ENCODE measurements at regions not wholly inside any gene's neighbourhood (a gene's known extent, or its start where the extent isn't known, plus 50 kb on each side); places are given as distances from the start of the nearest gene placed in this dataset.

- TF ChIP-seq, protein P1, sequence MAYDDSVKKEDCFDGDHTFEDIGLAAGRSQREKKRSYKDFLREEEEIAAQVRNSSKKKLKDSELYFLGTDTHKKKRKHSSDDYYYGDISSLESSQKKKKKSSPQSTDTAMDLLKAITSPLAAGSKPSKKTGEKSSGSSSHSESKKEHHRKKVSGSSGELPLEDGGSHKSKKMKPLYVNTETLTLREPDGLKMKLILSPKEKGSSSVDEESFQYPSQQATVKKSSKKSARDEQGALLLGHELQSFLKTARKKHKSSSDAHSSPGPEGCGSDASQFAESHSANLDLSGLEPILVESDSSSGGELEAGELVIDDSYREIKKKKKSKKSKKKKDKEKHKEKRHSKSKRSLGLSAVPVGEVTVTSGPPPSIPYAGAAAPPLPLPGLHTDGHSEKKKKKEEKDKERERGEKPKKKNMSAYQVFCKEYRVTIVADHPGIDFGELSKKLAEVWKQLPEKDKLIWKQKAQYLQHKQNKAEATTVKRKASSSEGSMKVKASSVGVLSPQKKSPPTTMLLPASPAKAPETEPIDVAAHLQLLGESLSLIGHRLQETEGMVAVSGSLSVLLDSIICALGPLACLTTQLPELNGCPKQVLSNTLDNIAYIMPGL (CRISPR knock-in tag; IDR thresholded peaks at IDR 0.05; ENCODE audit: borderline replicate concordance in 1 of 2, low read depth in 1 of 2), result no peak
Observed at GRCh38 chr10:30694518-30695228, 65.1 kb upstream of the LYZL2 start (continued).

DNA sequence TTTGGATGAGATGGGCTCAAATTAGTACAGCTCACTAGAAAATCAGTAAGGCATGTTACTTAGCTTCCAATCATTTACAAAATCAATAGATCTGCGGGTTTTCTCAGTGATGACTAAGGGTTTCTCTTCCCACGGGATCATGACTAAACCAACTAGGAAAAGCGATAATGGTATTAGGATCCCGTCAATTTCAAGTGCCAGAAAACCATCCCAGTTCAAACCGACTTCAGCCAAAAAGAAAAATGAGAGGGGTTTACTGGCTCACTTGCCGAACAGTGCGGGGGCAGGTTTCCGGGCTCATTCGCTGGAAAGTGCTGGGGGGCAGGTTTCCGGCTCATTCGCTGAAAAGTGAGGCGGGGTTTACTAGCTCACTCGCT, 62.1 kb upstream of the LYZL2 start:
- in situ Hi-C loops (cut with HindIII; ENCODE audit: extremely low pct_ligation_motif_present, low pct_unique_long_range_greater_than_20kb), result no loop called here
- Histone ChIP-seq H2AFZ (ENCODE audit: low read length) (no peak overlapping the region), H3K27ac (ENCODE audit: extremely low read length, insufficient read depth, low read length) (no peak overlapping the region), H3K4me2 (ENCODE audit: low read depth, low read length) (no peak overlapping the region), H4K20me1 (ENCODE audit: insufficient read depth, low read length) (no peaks in the 10 kb centered on the region), H3K4me1 (ENCODE audit: insufficient read depth, low read length) (no peaks in the 10 kb centered on the region), H3K9me3 (ENCODE audit: low read length) (no peaks in the 10 kb centered on the region), H3K36me3 (replicated peaks in 1 of 2; ENCODE audit: control insufficient read depth in 1 of 2, insufficient read depth in 2 of 2, low read length in 2 of 2) (no peaks in the 10 kb centered on the region), H3K27me3 (ENCODE audit: control insufficient read depth in 1 of 2, insufficient read depth in 2 of 2, low read length in 2 of 2) (peaks cover 0 to 25% of the 10 kb centered on the region in 2 experiments; a peak in 1 of 5 replicates), H3K4me3 (replicated peaks in 1 of 3; ENCODE audit: insufficient read depth in 1 of 3, low read depth in 2 of 3, low read length in 3 of 3) (no peak overlapping the region), H3K9ac (ENCODE audit: insufficient read depth, low read depth, low read length) (no peak overlapping the region), H3K79me2 (ENCODE audit: insufficient read depth, low read length) (no peaks in the 10 kb centered on the region)
- BruUV-seq (replicated peaks), result no TSS peak
- ChIA-PET POLR2A (no interaction called here), CTCF (ENCODE audit: low intra/inter-chr PET ratio, low total read pairs) (no interaction called here)
- FAIRE-seq (no peak), DNase-seq (ENCODE audit: low spot score) (no peak), ATAC-seq (no peak)
- 69% methylated on average over 12 of the region's 13 CpGs for WGBS (ENCODE audit: low lambda C conversion rate)
- intact Hi-C loops (cut with micrococcal nuclease; ENCODE audit: unreplicated experiment), result no loop called here
- TF ChIP-seq ZBTB46 (CRISPR knock-in tag; IDR thresholded peaks at IDR 0.05; ENCODE audit: borderline replicate concordance), result no peak
- no peak for TF ChIP-seq ZNF629 (CRISPR knock-in tag; conservative IDR thresholded peaks at IDR 0.05)
- TF ChIP-seq ZEB1 (IDR thresholded peaks at IDR 0.05; ENCODE audit: insufficient replicate concordance, low read depth), result no peak
- TF ChIP-seq BORCS8-MEF2B (CRISPR knock-in tag; IDR thresholded peaks at IDR 0.05), result no peak
- TF ChIP-seq GRHL1 (CRISPR knock-in tag; conservative IDR thresholded peaks at IDR 0.05), result no peak
- TF ChIP-seq, protein P2, sequence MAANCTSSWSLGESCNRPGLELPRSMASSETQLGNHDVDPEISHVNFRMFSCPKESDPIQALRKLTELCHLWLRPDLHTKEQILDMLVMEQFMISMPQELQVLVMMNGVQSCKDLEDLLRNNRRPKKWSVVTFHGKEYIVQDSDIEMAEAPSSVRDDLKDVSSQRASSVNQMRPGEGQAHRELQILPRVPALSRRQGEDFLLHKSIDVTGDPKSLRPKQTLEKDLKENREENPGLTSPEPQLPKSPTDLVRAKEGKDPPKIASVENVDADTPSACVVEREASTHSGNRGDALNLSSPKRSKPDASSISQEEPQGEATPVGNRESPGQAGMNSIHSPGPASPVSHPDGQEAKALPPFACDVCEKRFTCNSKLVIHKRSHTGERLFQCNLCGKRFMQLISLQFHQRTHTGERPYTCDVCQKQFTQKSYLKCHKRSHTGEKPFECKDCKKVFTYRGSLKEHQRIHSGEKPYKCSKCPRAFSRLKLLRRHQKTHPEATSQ (CRISPR knock-in tag; IDR thresholded peaks at IDR 0.05; ENCODE audit: borderline replicate concordance), result no peak
- no peak for TF ChIP-seq ZNF782 (CRISPR knock-in tag; IDR thresholded peaks at IDR 0.05; ENCODE audit: borderline replicate concordance)
- no peak for TF ChIP-seq E2F2 (CRISPR knock-in tag; IDR thresholded peaks at IDR 0.05; ENCODE audit: borderline replicate concordance)
- TF ChIP-seq MEIS1 (CRISPR knock-in tag; IDR thresholded peaks at IDR 0.05; ENCODE audit: borderline replicate concordance), result no peak
- TF ChIP-seq SALL1 (CRISPR knock-in tag; IDR thresholded peaks at IDR 0.05), result no peak
- TF ChIP-seq ZFP82 (CRISPR knock-in tag; IDR thresholded peaks at IDR 0.05; ENCODE audit: borderline replicate concordance), result no peak

All from HepG2 (cell line).